GM23248 (cell line): ENCODE measurements at regions not wholly inside any gene's neighbourhood (a gene's known extent, or its start where the extent isn't known, plus 50 kb on each side); places are given as distances from the start of the nearest gene placed in this dataset.
A peak's percentile ranks its signal among the peaks of the same experiment; 100 is the strongest.

ENCODE experiments used
- DNase-seq: peaks from one replicate; pipeline ENCODE4 v3.0.0-alpha.2; 2015
- H2AFZ ChIP-seq: fragments of 200-600 bp; sonication (generic); 2 replicates; pipeline ENCODE4 v1.6.1; 2016; ENCODE audit warnings: antibody characterized with exemption
- H3F3A ChIP-seq: fragments of 200-600 bp; sonication (generic); 2 replicates; pipeline ENCODE4 v1.6.1; 2016; ENCODE audit warnings: mild to moderate bottlenecking, antibody characterized with exemption, mixed run types; ENCODE audit not compliant: insufficient read depth
- H3K27ac ChIP-seq: fragments of 200-600 bp; sonication (generic); 2 replicates; pipeline ENCODE4 v1.5.1; 2016; ENCODE audit warnings: mild to moderate bottlenecking
- H3K27me3 ChIP-seq: fragments of 200-600 bp; sonication (generic); replicated peaks from 2 replicates; pipeline ENCODE4 v1.6.1; 2016; ENCODE audit warnings: mild to moderate bottlenecking; ENCODE audit not compliant: insufficient read depth
- H3K36me3 ChIP-seq: fragments of 200-600 bp; sonication (generic); 2 replicates; pipeline ENCODE4 v1.6.1; 2016; ENCODE audit warnings: low read depth, mild to moderate bottlenecking
- H3K4me1 ChIP-seq: fragments of 200-600 bp; sonication (generic); 2 replicates; pipeline ENCODE4 v1.6.1; 2016; ENCODE audit warnings: mild to moderate bottlenecking; ENCODE audit not compliant: insufficient read depth
- H3K4me2 ChIP-seq: fragments of 200-600 bp; sonication (generic); one replicate; pipeline ENCODE4 v1.6.1; 2016; ENCODE audit warnings: mild to moderate bottlenecking; ENCODE audit not compliant: unreplicated experiment
- H3K4me3 ChIP-seq: fragments of 200-600 bp; sonication (generic); 2 replicates; pipeline ENCODE4 v1.5.1; 2016; ENCODE audit warnings: mild to moderate bottlenecking
- H3K79me2 ChIP-seq: fragments of 200-600 bp; sonication (generic); 2 replicates; pipeline ENCODE4 v1.6.1; 2016; ENCODE audit warnings: mild to moderate bottlenecking; ENCODE audit not compliant: insufficient read depth
- H3K9ac ChIP-seq: fragments of 200-600 bp; sonication (generic); 2 replicates; pipeline ENCODE4 v1.6.1; 2016; ENCODE audit warnings: mild to moderate bottlenecking
- H3K9me2 ChIP-seq: fragments of 200-600 bp; sonication (generic); 2 replicates; pipeline ENCODE4 v1.6.1; 2016; ENCODE audit warnings: mixed run types, mild to moderate bottlenecking, moderate library complexity; ENCODE audit not compliant: insufficient read depth
- H3K9me3 ChIP-seq: fragments of 200-600 bp; sonication (generic); one replicate; pipeline ENCODE4 v1.6.1; 2017; ENCODE audit warnings: low read depth
- H4K20me1 ChIP-seq: fragments of 200-600 bp; sonication (generic); 2 replicates; pipeline ENCODE4 v1.6.0; 2016; ENCODE audit not compliant: insufficient read depth
- EZH2 ChIP-seq: fragments of 200-600 bp; sonication (generic); IDR thresholded peaks from 2 replicates; pipeline ENCODE4 v1.6.1; 2018; ENCODE audit warnings: antibody characterized with exemption, mild to moderate bottlenecking; ENCODE audit not compliant: insufficient read depth, poor library complexity, severe bottlenecking
- EZH2phosphoT487 ChIP-seq: fragments of 200-600 bp; sonication (generic); IDR thresholded peaks from 2 replicates; pipeline ENCODE4 v1.6.1; 2018; ENCODE audit warnings: antibody characterized with exemption, moderate library complexity, mild to moderate bottlenecking, low read depth; ENCODE audit not compliant: insufficient read depth
- WGBS, 2 experiments: methylation state at CpG; one replicate each; pipeline ENCODE4 v1.1.6; 2015 to 2017; ENCODE audit warnings: low lambda C conversion rate in 2 of 2, low coverage in 1 of 2; ENCODE audit errors: missing lambda C conversion rate in 2 of 2; 5-methylcytosine and 5-hydroxymethylcytosine counted together
- in situ Hi-C: fragments of 300-500 bp; cut with MboI; formaldehyde crosslinking; loops from 2 replicates; pipeline ENCODE4 v1.15.0; 2020

- Histone ChIP-seq H3K27me3 (no peaks in the 10 kb centered on the region; the same call in 1 of the 2 replicates), H3K9ac (no peak overlapping the region), H3K4me1 (no peaks in the 10 kb centered on the region), H3K4me3 (no peak overlapping the region), H3K79me2 (no peaks in the 10 kb centered on the region), H3K4me2 (no peak overlapping the region), H4K20me1 (no peaks in the 10 kb centered on the region), H3K36me3 (no peaks in the 10 kb centered on the region), H3K9me2 (no peaks in the 10 kb centered on the region), H2AFZ (no peak overlapping the region), H3K27ac (no peak overlapping the region), H3F3A (no peaks in the 10 kb centered on the region), H3K9me3 (no peaks in the 10 kb centered on the region)
- no peak for DNase-seq
- in situ Hi-C loops: no loop called here
- WGBS, 2 experiments: 21 to 22% methylated on average over 6 of the region's 6 CpGs
- no peak for TF ChIP-seq EZH2phosphoT487
Observed at GRCh38 chr17:5786510-5786875, 202.2 kb upstream of the NLRP1 start.

GRCh38 chr17:5788266-5788900 lies 204.1 kb upstream of the NLRP1 start:
- WGBS, 2 experiments: 39 to 52% methylated on average over 6 of the region's 6 CpGs
- Histone ChIP-seq H3K27ac (no peak overlapping the region), H3K79me2 (no peaks in the 10 kb centered on the region), H4K20me1 (no peaks in the 10 kb centered on the region), H3K4me1 (no peaks in the 10 kb centered on the region), H3K27me3 (no peaks in the 10 kb centered on the region; the same call in 1 of the 2 replicates), H3K9me3 (no peaks in the 10 kb centered on the region), H3K9me2 (no peaks in the 10 kb centered on the region), H3K4me3 (no peak overlapping the region), H3K4me2 (no peak overlapping the region), H2AFZ (no peak overlapping the region), H3K9ac (no peak overlapping the region), H3F3A (no peaks in the 10 kb centered on the region), H3K36me3 (no peaks in the 10 kb centered on the region)
- no peak for TF ChIP-seq EZH2phosphoT487
- TF ChIP-seq EZH2: no peak
- DNase-seq: peak; percentile 63
- in situ Hi-C loops: no loop called here

- no peaks in the 10 kb centered on the region for H3K9me2 ChIP-seq
- H3K9me3 ChIP-seq: no peaks in the 10 kb centered on the region
- H3F3A ChIP-seq: no peaks in the 10 kb centered on the region
- no peak for DNase-seq
- no peaks in the 10 kb centered on the region for H3K4me1 ChIP-seq
- no peak overlapping the region for H3K4me2 ChIP-seq
- H3K27me3 ChIP-seq: no peaks in the 10 kb centered on the region; the same call in 1 of the 2 replicates
- no peaks in the 10 kb centered on the region for H3K36me3 ChIP-seq
- no peak overlapping the region for H3K9ac ChIP-seq
- no peak overlapping the region for H3K4me3 ChIP-seq
- H2AFZ ChIP-seq: no peak overlapping the region
- no peaks in the 10 kb centered on the region for H4K20me1 ChIP-seq
- H3K79me2 ChIP-seq: no peaks in the 10 kb centered on the region
- TF ChIP-seq EZH2 (no peak), EZH2phosphoT487 (no peak)
- 37 to 39% methylated on average over 15 of the region's 15 CpGs for WGBS, 2 experiments
- in situ Hi-C loops: no loop called here
- no peak overlapping the region for H3K27ac ChIP-seq
Observed at GRCh38 chr17:5789528-5789927, 205.2 kb upstream of the NLRP1 start.

DNA sequence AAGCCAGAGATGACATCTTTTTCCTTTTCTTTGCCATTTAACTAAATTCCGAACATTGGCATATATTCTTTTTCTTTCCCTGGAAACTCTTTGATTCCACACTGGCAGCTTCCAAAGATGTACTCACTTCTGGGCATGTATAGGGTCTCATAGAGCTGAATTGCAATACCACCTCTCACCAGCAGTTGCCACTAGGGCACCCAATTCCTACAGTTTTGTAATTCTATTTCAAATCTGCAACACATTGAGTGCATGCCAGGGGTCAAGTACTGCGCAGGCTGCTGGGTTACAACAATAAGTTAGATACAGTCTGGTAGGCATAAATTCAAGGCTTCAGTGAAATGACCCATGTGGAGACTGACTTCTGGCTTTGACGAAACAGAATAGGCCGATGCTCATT lies 208.8 kb upstream of the NLRP1 start:
- Histone ChIP-seq H2AFZ (no peak overlapping the region), H3K27ac (no peak overlapping the region), H3K79me2 (no peaks in the 10 kb centered on the region), H3K9me2 (no peaks in the 10 kb centered on the region), H3K36me3 (no peaks in the 10 kb centered on the region), H3K4me2 (no peak overlapping the region), H3K9me3 (no peaks in the 10 kb centered on the region), H3K4me1 (no peaks in the 10 kb centered on the region), H3K27me3 (peaks cover 4% of the 10 kb centered on the region; the same call in 1 of the 2 replicates), H3K4me3 (no peak overlapping the region), H3F3A (no peaks in the 10 kb centered on the region), H4K20me1 (no peaks in the 10 kb centered on the region), H3K9ac (no peak overlapping the region)
- 45 to 55% methylated on average over 4 of the region's 4 CpGs for WGBS, 2 experiments
- DNase-seq: no peak
- in situ Hi-C loops: no loop called here
- no peak for TF ChIP-seq EZH2
- TF ChIP-seq EZH2phosphoT487: no peak

DNA sequence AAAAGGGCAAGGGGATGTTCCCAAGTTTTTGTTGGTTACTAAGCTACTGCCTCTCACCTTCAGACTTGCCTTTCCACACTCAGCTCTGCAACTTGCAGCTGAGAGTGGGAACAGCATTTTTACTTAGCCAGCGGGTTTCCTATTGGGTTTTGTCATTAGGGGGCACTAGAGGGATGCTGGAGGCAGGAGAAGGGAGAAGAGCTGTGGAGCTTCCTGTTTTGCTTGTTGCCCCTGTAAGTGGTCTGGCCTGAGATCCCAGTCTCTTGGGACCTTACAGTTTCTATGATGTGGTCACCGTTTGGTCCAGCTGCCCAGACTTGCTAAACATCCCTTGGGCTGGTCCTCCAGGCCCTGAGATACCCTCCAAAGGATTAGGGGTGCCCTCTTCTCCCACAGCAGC lies 209.6 kb upstream of the NLRP1 start:
- Histone ChIP-seq H3K9me3 (no peaks in the 10 kb centered on the region), H4K20me1 (no peaks in the 10 kb centered on the region), H3K4me3 (no peak overlapping the region), H3K9ac (no peak overlapping the region), H3K4me2 (no peak overlapping the region), H3F3A (no peaks in the 10 kb centered on the region), H3K36me3 (no peaks in the 10 kb centered on the region), H3K27ac (no peak overlapping the region), H2AFZ (no peak overlapping the region), H3K27me3 (peaks cover 4% of the 10 kb centered on the region; the same call in 1 of the 2 replicates), H3K4me1 (no peaks in the 10 kb centered on the region), H3K9me2 (no peaks in the 10 kb centered on the region), H3K79me2 (no peaks in the 10 kb centered on the region)
- in situ Hi-C loops: no loop called here
- no peak for DNase-seq
- WGBS, 2 experiments: 4 to 8% methylated on average over 2 of the region's 2 CpGs
- TF ChIP-seq EZH2 (no peak), EZH2phosphoT487 (no peak)
